Spinal cord (tissue), 9 donors: ENCODE measurements at regions not wholly inside any gene's neighbourhood (a gene's known extent, or its start where the extent isn't known, plus 50 kb on each side); places are given as distances from the start of the nearest gene placed in this dataset.

ENCODE experiments used
- DNase-seq, 6 donors: peaks; one replicate each; pipeline versions ENCODE4 v3.0.0 to v3.0.0-alpha.2; 2013 to 2015; ENCODE audit warnings: low spot score in 6 of 6, low read depth in 4 of 6
- H3K27ac ChIP-seq: one replicate; pipeline ENCODE4 v1.5.1; 2013; ENCODE audit warnings: low read depth, low read length, control low read depth
- H3K27me3 ChIP-seq: one replicate; pipeline ENCODE4 v1.6.1; 2013; ENCODE audit warnings: low read length; ENCODE audit not compliant: control insufficient read depth, insufficient read depth
- H3K36me3 ChIP-seq: one replicate; pipeline ENCODE4 v1.6.1; 2013; ENCODE audit warnings: low read length; ENCODE audit not compliant: control insufficient read depth, insufficient read depth
- H3K4me1 ChIP-seq: one replicate; pipeline ENCODE4 v1.6.1; 2013; ENCODE audit warnings: low read length; ENCODE audit not compliant: control insufficient read depth, insufficient read depth
- H3K4me3 ChIP-seq: one replicate; pipeline ENCODE4 v1.5.1; 2013; ENCODE audit warnings: low read depth, low read length, control low read depth
- H3K9me3 ChIP-seq: one replicate; pipeline ENCODE4 v1.6.1; 2013; ENCODE audit warnings: low read length; ENCODE audit not compliant: control insufficient read depth, insufficient read depth
- WGBS: methylation state at CpG from one replicate; pipeline ENCODE4 v1.1.5; 2013; ENCODE audit warnings: missing lambda C conversion rate; ENCODE audit not compliant: insufficient coverage; 5-methylcytosine and 5-hydroxymethylcytosine counted together
- donor health status: healthy.

- peak in 1 of 6 donors; percentile 84 for DNase-seq
These were observed 801.3 kb upstream of the ADGRL4 start for GRCh38 chr1:79807816-79808215.

DNA sequence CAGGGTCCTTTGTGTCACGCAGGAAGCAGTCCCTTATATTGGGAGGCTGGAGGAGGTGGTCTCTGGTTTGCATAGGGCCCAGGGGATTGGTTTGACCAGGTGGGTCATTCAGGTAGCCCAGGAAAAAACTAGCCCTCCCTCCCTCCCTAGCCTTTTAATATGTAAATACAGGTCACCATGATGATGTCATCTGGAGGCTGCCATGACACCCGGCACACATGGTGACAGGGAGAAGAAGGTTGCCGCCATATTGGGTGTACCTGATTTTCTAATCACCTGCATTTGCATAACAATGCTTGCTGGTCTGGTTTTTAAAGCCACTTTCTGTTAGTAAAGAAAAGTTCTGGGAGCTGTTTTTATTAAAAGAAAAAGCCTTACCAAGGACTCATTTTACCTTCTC is 791.0 kb upstream of the ADGRL4 start:
- 100% methylated on average over 1 of the region's 3 CpGs for WGBS
- no peaks in the 10 kb centered on the region for H3K36me3 ChIP-seq
- H3K27ac ChIP-seq, result no peak overlapping the region
- no peaks in the 10 kb centered on the region for H3K4me1 ChIP-seq
- no peaks in the 10 kb centered on the region for H3K27me3 ChIP-seq
- H3K4me3 ChIP-seq, result no peak overlapping the region
- H3K9me3 ChIP-seq, result no peaks in the 10 kb centered on the region
- DNase-seq, result no peak

More at GRCh38 chr1:79807816-79808215, 801.3 kb upstream of the ADGRL4 start:
- no peaks in the 10 kb centered on the region for H3K4me1 ChIP-seq
- no peak overlapping the region for H3K27ac ChIP-seq
- H3K36me3 ChIP-seq, result no peaks in the 10 kb centered on the region
- H3K27me3 ChIP-seq, result no peaks in the 10 kb centered on the region
- 100% methylated on average over 1 of the region's 2 CpGs for WGBS
- peaks cover 3% of the 10 kb centered on the region for H3K9me3 ChIP-seq
- no peak overlapping the region for H3K4me3 ChIP-seq

DNA sequence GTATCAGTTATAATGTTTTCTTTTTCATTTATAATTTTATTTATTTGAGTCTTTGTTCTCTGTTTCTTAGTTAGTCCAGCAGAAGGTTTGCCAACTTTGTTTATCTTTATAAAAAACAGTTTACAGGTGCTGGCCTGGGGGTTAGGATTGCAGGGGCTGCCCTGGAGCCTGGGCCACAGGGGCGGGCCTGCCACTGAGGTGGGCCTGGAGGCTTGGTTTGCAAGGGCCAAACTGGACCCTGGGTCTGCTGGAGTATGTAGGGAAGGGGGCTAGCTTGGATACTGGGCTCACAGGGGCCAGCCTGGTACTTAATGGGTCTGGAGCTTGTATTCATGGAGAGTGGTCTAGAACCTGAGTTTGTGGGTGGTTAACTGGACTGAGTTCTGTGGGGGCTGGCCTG is 789.9 kb upstream of the ADGRL4 start:
- 0% methylated on average over 1 of the region's 1 CpG for WGBS

GRCh38 chr1:79792219-79792930 is 785.8 kb upstream of the ADGRL4 start:
- no peak overlapping the region for H3K4me3 ChIP-seq
- 88% methylated on average over 2 of the region's 4 CpGs for WGBS
- no peak for DNase-seq
- H3K9me3 ChIP-seq, result no peaks in the 10 kb centered on the region
- no peak overlapping the region for H3K27ac ChIP-seq
- no peaks in the 10 kb centered on the region for H3K36me3 ChIP-seq
- H3K4me1 ChIP-seq, result no peaks in the 10 kb centered on the region
- H3K27me3 ChIP-seq, result no peaks in the 10 kb centered on the region

More for the DNA sequence above, 789.9 kb upstream of the ADGRL4 start:
- Histone ChIP-seq H3K4me3 (no peak overlapping the region), H3K9me3 (no peaks in the 10 kb centered on the region), H3K4me1 (no peaks in the 10 kb centered on the region), H3K27me3 (no peaks in the 10 kb centered on the region), H3K36me3 (no peaks in the 10 kb centered on the region), H3K27ac (no peak overlapping the region)
- no peak for DNase-seq

- Histone ChIP-seq H3K4me3 (no peak overlapping the region), H3K4me1 (no peaks in the 10 kb centered on the region), H3K27me3 (no peaks in the 10 kb centered on the region), H3K9me3 (no peaks in the 10 kb centered on the region), H3K36me3 (no peaks in the 10 kb centered on the region), H3K27ac (no peak overlapping the region)
- WGBS, result no CpG with 5 or more reads among the region's 5 CpGs
- peak in 1 of 6 donors; percentile 5 for DNase-seq
These were observed 785.1 kb upstream of the ADGRL4 start for GRCh38 chr1:79791488-79792218.

DNA sequence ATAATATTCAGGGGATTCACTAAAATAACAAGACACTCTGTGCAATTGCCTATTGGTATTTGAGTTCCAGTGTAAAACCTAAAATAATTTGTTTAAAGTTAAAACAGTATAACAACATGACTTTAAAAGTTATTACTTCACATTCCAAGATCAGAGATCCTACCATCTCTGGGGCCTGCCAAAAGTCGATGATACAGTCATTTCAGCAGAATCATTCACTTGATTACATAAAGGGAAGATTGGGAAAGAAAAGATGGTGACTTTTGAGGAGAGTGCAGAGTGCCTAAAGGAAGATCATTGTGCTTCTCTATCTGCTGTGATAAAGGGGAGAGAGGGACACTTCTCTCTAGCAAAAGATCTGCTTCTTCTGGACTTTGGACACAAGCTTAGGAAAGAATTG is 784.4 kb upstream of the ADGRL4 start:
- WGBS, result no CpG with 5 or more reads among the region's 1 CpG
- H3K27me3 ChIP-seq, result no peaks in the 10 kb centered on the region
- H3K36me3 ChIP-seq, result no peaks in the 10 kb centered on the region
- H3K4me3 ChIP-seq, result no peak overlapping the region
- H3K4me1 ChIP-seq, result no peaks in the 10 kb centered on the region
- no peaks in the 10 kb centered on the region for H3K9me3 ChIP-seq
- no peak overlapping the region for H3K27ac ChIP-seq
- DNase-seq, result no peak

DNA sequence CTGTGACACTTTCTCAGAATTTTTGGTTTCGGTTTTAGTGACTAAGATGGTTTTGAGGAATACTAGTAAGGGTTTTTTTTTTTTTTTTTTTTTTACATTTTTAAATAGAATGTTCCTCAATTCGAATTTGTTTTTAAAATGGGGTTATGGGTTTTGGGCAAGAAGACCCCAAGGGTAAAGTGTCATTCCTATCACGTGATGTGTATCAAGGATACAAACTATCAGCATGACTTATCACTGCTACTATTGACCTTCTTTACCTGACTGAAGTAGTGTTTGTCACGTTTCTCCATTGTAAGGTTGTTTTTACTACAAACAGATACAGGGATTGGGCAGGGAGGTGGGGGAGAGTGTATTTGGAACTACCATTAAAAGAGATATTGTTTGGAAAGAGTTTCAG is 781.1 kb upstream of the ADGRL4 start:
- WGBS, result no CpG with 5 or more reads among the region's 4 CpGs
- H3K27ac ChIP-seq, result no peak overlapping the region

DNA sequence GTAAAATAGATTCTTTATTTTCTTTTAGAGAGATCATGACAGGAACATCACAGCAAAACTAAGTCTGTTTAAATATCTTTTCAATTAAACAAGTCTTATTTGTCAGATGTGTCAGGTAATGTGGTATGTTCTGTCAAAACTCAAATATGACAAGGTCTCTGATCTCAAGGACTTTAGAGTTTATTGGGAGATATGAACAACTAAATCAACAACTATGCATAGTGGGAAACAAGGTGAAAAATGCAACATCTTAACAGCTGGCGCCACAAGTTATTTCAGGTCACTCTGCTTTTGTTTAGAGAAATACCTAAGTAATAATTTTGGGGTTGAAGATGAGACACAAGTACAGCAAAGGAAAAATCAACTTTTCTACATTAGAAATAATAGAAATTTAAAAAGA is 779.4 kb upstream of the ADGRL4 start:
- Histone ChIP-seq H3K27ac (no peak overlapping the region), H3K9me3 (no peaks in the 10 kb centered on the region), H3K4me3 (no peak overlapping the region), H3K36me3 (no peaks in the 10 kb centered on the region), H3K4me1 (no peaks in the 10 kb centered on the region), H3K27me3 (no peaks in the 10 kb centered on the region)
- no peak for DNase-seq
- WGBS, result no CpG with 5 or more reads among the region's 1 CpG

More for the DNA sequence above, 781.1 kb upstream of the ADGRL4 start:
- no peaks in the 10 kb centered on the region for H3K27me3 ChIP-seq
- no peak for DNase-seq
- H3K4me3 ChIP-seq, result no peak overlapping the region
- H3K9me3 ChIP-seq, result no peaks in the 10 kb centered on the region
- no peaks in the 10 kb centered on the region for H3K36me3 ChIP-seq
- H3K4me1 ChIP-seq, result no peaks in the 10 kb centered on the region

DNA sequence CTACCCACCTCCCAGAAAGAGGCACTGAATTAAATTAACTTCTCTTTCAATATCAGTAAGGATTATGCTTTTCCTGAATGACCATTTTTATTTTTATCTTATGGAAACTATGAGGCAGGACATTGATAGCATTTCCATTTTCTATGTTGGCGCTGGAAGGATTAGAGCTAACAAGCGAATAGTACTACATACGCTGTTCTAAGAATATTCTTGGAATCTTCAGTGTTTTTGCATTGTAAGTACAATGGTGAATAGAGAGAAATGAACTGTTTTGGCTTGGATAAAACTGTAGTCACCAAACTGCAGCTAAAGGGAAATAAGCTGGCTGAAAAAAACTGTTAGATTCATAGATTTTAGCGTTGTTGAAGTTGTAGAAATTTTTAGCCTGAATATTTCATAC is 779.0 kb upstream of the ADGRL4 start:
- H3K4me1 ChIP-seq, result no peaks in the 10 kb centered on the region
- H3K4me3 ChIP-seq, result no peak overlapping the region
- no peaks in the 10 kb centered on the region for H3K36me3 ChIP-seq
- peak in 1 of 6 donors; percentile 49 for DNase-seq
- H3K9me3 ChIP-seq, result no peaks in the 10 kb centered on the region
- no peak overlapping the region for H3K27ac ChIP-seq
- 82% methylated on average over 3 of the region's 4 CpGs for WGBS
- H3K27me3 ChIP-seq, result no peaks in the 10 kb centered on the region

DNA sequence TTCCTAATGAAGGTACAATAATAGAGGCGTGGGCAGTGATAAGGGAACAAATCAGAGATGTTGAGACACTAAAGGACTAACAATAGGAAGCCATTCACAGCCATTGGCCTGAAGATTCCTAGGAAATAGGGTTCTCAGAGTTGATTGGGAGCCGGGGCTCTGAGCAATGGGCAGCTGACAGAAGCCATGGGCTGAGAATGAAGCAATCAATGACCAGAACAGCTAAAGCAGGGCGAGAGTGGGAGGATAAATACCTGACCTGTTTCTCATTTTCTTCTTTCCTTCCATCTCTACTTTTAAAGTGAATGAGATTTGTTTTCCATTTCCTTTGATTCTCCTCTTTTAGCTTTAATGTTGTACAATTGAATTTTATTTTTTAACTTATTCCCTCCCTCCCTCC is 774.7 kb upstream of the ADGRL4 start:
- WGBS, result 78% methylated on average over 2 of the region's 3 CpGs
- DNase-seq, result no peak
- H3K4me3 ChIP-seq, result no peak overlapping the region

More for the DNA sequence above, 774.7 kb upstream of the ADGRL4 start:
- H3K4me1 ChIP-seq, result no peaks in the 10 kb centered on the region
- H3K27ac ChIP-seq, result no peak overlapping the region
- H3K9me3 ChIP-seq, result no peaks in the 10 kb centered on the region
- no peaks in the 10 kb centered on the region for H3K27me3 ChIP-seq
- no peaks in the 10 kb centered on the region for H3K36me3 ChIP-seq
